Tibial nerve (tissue), 4 donors: ENCODE measurements at regions not wholly inside any gene's neighbourhood (a gene's known extent, or its start where the extent isn't known, plus 50 kb on each side); places are given as distances from the start of the nearest gene placed in this dataset.

Experiments
- CTCF ChIP-seq, 5 experiments: fragments of 200-600 bp in 3 of 5; fragments of 450-650 bp in 2 of 5; sonication (generic) in 3 of 5; IDR thresholded peaks; one replicate each; pipeline ENCODE4 v1.5.1; 2016 to 2019; ENCODE audit warnings: antibody characterized with exemption in 5 of 5, mild to moderate bottlenecking in 3 of 5, moderate library complexity in 2 of 5
- EP300 ChIP-seq, 2 donors: sonication (generic); formaldehyde crosslinking; IDR thresholded peaks; one replicate each; pipeline ENCODE4 v1.6.1; 2017; ENCODE audit warnings: antibody characterized with exemption in 2 of 2, mild to moderate bottlenecking in 1 of 2
- POLR2A ChIP-seq, 2 donors: fragments of 450-650 bp; IDR thresholded peaks; one replicate each; pipeline ENCODE4 v1.6.1; 2017; ENCODE audit warnings: antibody characterized with exemption in 2 of 2, mild to moderate bottlenecking in 2 of 2, moderate library complexity in 2 of 2

GRCh38 chr4:178414042-178414441 lies 971.8 kb upstream of the AGA start:
- TF ChIP-seq CTCF (IDR thresholded peaks at IDR 0.05) (no peak), EP300 (IDR thresholded peaks at IDR 0.05) (no peak), POLR2A (IDR thresholded peaks at IDR 0.05) (no peak)
